Kidney capillary endothelial cell (primary cell): ENCODE measurements at regions not wholly inside any gene's neighbourhood (a gene's known extent, or its start where the extent isn't known, plus 50 kb on each side); places are given as distances from the start of the nearest gene placed in this dataset.
"Not testable (repeated sequence)": the region's sequence is repeated elsewhere in the genome, so short reads cannot be mapped to it uniquely, and the experiment has no call there.

Experiments
- DNase-seq: peaks from one replicate; pipeline ENCODE4 v3.0.0-alpha.2; 2018; ENCODE audit warnings: low spot score

- DNase-seq = peak; percentile 84
Measured at GRCh38 chr7:124152859-124153692, 120.2 kb upstream of the TMEM229A start.

- no peak for DNase-seq
Measured at GRCh38 chr7:124137664-124138063, 104.8 kb upstream of the TMEM229A start.

- DNase-seq = peak; percentile 16
Measured at GRCh38 chr7:124124201-124124600, 91.3 kb upstream of the TMEM229A start.

DNA sequence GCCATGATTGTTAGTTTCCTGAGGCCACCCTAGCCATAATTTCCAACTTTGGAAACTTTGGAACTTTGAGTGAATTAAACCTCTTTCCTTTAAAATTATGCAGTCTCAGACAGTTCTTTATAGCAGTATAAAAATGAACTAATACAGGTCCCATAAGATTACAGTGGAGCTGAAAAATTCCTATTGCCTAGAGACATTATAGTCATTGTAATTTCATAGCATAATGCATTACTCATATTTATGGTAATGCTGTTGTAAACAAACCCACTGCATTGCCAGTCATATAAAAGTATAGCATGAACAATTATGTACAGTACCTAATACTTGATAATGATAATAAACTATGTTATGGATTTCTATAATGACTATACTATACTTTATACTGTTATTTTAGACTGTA, 88.0 kb upstream of the TMEM229A start:
- DNase-seq = no peak

DNA sequence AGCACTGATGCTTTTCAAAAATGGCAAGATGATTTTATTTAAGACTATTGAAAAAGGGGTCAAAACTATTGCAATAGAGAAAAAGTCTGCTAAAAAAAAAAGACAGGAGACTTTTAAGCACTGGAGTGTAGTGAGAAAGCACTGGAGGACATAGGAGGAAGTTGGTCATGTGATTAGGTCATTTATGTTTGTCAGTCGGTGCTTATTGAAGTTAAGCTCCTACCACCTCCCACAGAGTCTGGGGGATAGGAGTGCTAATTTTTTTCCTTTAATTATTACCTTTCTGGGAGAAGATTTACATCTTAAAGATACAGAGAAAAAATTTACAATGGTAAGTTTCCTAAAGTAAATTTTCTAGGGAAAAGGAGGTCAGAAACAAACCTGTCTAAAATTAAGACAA, 80.2 kb upstream of the TMEM229A start:
- DNase-seq = no peak

- no peak for DNase-seq
Measured at GRCh38 chr7:124106575-124106974, 73.7 kb upstream of the TMEM229A start.

DNA sequence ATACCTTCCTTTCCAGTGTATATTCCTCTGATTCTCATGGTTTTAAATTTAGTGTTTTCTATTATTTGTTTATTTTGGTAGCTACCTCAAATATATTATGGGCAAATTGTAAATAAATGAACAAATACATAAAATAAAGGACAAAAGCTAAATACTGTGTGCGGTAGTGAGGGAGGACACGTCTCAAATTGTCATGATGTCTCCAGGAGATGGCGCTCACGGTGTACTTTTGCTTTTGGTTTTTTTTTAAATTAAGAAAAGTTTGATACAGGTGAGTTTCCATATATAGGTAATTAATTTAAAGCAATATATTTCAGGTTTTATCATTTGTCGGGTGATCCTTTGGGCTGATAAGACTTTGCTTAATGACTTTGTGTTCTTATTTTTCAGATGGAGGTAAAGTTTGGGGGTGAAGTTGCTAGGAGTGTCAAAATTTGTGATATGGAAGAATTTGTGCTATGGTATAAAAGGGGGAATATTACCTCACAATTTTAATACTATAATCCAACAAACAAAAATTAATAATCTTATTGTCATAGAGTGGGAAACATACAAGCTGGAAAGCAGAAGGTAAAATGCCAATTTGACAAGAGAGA, 68.4 kb upstream of the TMEM229A start:
- peak; percentile 34 for DNase-seq

DNA sequence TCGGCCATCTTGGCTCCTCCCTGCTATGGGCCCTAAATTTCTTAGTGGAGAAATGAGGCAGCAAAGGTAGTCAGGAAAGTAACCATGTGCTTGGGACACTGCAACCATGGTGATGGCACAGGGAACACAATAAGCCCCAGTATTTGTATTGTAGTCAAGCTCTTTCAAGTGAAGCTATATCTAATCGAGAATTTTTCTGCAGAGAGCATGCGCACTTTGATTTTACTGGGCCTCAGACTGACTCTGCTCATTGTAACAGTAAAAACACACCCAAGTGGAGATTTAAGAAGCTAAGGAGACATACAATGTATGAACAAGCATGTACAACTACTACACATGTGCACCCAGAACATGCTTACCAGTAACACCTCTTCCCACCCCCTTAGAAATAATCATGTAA, 67.3 kb upstream of the TMEM229A start:
- DNase-seq = no peak

DNA sequence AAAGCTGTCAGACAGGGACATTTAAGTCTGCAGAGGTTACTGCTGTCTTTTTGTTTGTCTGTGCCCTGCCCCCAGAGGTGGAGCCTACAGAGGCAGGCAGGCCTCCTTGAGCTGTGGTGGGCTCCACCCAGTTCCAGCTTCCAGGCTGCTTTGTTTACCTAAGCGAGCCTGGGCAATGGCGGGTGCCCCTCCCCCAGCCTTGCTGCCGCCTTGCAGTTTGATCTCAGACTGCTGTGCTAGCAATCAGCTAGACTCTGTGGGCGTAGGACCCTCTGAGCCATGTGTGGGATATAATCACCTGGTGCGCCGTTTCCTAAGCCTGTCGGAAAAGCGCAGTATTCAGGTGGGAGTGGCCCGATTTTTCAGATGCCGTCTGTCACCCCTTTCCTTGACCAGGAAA, 66.7 kb upstream of the TMEM229A start:
- not testable (repeated sequence) for DNase-seq

GRCh38 chr7:124089621-124090020, 56.8 kb upstream of the TMEM229A start:
- no peak for DNase-seq

DNA sequence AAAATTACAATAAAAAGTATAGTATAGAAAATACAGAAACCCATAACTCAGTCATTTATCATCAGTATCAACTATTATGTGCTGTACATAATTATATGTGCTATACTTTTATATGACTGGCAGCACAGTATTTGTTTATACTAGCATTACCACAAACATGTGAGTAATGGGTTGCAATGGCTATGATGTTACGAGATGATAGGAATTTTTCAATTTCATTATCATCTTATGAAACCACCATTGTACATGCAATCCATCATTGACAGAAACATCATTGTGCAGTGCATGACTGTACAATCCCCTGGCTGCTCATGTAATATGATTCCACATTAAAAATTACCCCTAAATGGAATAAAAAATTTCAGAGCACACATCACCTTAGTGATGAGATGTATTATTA, 55.7 kb upstream of the TMEM229A start:
- DNase-seq = no peak

- no peak for DNase-seq
Measured at GRCh38 chr7:124086843-124087242, 54.0 kb upstream of the TMEM229A start.

DNA sequence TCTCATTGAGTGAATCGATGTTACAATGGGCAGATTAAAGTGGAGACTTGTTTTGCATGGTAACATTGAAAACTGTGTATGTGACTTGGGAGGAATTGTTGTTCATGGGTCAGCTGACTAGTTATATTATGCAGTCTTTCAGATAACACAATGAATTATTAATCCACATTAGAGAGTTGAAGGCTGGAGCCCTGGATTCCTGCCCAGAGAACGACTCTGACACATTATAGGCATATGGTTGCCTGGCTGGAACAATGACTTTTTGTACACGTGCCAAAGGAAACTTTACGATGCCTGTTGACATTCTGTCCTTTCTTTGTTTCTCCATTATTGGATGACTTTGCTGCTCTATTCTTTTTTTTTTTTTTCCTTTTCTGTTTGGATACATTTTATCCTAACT, 52.3 kb upstream of the TMEM229A start:
- DNase-seq = peak; percentile 67

- peak; percentile 46 for DNase-seq
Measured at GRCh38 chr7:124084024-124084423, 51.2 kb upstream of the TMEM229A start.
